ENCODE measurements at regions not wholly inside any gene's neighbourhood (a gene's known extent, or its start where the extent isn't known, plus 50 kb on each side); places are given as distances from the start of the nearest gene placed in this dataset.

DNA sequence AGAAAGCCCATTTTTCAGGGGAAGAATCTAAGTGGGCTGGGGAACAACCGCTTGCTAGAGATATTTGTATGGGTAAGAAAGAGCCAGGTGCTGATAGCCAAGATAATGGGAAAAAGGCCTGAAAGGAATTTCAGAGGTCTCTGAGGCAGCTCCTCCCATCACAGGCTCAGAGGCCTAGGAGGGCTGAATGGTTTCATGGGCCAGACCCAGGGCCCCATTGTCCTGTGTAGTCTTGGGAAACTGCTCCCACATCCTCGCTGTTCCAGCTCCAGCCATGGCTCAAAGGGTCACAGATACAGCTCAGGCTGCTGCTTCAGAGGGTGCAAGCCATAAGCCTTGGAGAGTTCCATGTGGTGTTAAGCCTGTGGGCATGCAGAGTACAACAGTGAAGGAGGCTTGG lies 73.2 kb upstream of the ARHGAP20 start:
- no peak overlapping the region for H3K4me3 Mint-ChIP-seq
- no peaks in the 10 kb centered on the region for H3K36me3 Mint-ChIP-seq (ENCODE audit: low read depth)
- DNase-seq (no peak), ATAC-seq (no peak)
- no peaks in the 10 kb centered on the region for H3K4me1 Mint-ChIP-seq (ENCODE audit: low read depth)
- ChIA-PET CTCF (no interaction called here), POLR2A (interaction anchor here (0.9 kb wide), 1 partner anchor 11 kb away, joined by 3 read pairs; no protein-coding TSS in a partner anchor)
- TF ChIP-seq, protein P1, sequence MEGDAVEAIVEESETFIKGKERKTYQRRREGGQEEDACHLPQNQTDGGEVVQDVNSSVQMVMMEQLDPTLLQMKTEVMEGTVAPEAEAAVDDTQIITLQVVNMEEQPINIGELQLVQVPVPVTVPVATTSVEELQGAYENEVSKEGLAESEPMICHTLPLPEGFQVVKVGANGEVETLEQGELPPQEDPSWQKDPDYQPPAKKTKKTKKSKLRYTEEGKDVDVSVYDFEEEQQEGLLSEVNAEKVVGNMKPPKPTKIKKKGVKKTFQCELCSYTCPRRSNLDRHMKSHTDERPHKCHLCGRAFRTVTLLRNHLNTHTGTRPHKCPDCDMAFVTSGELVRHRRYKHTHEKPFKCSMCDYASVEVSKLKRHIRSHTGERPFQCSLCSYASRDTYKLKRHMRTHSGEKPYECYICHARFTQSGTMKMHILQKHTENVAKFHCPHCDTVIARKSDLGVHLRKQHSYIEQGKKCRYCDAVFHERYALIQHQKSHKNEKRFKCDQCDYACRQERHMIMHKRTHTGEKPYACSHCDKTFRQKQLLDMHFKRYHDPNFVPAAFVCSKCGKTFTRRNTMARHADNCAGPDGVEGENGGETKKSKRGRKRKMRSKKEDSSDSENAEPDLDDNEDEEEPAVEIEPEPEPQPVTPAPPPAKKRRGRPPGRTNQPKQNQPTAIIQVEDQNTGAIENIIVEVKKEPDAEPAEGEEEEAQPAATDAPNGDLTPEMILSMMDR (IDR thresholded peaks at IDR 0.05), result no peak
- no peak overlapping the region for H3K27ac Mint-ChIP-seq
- intact Hi-C loops (cut with micrococcal nuclease), result no loop called here
- no peaks in the 10 kb centered on the region for H3K27me3 Mint-ChIP-seq
- no peaks in the 10 kb centered on the region for H3K9me3 Mint-ChIP-seq

DNA sequence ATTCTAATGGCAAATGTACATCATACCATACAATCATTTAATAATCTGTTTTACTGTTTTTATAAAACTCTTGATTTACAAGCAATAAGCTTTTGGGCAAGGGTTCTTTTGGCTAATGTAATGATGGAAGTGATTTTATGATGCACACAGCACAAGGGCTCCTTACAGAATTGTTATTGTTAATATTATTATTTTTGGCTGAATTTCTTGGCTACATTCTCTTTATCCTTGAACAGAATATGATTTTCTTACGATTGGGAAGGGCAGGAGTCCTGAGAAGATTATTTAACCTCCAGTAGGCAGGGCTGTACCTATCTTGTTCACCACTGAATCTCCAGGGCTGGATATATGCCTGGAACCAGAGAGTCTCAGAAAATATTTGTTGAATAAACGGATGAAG lies 70.4 kb upstream of the ARHGAP20 start:
- intact Hi-C loops (cut with micrococcal nuclease), result no loop called here
- Mint-ChIP-seq H3K4me1 (ENCODE audit: low read depth) (no peaks in the 10 kb centered on the region), H3K27me3 (no peaks in the 10 kb centered on the region), H3K9me3 (peaks cover 4% of the 10 kb centered on the region), H3K4me3 (no peak overlapping the region), H3K27ac (no peak overlapping the region), H3K36me3 (ENCODE audit: low read depth) (no peaks in the 10 kb centered on the region)
- no peak for DNase-seq
- TF ChIP-seq, protein P1 (IDR thresholded peaks at IDR 0.05), result no peak
- no peak for ATAC-seq
- CTCF ChIA-PET, result no interaction called here
- POLR2A ChIA-PET, result no interaction called here

GRCh38 chr11:110779108-110779507 lies 66.9 kb upstream of the ARHGAP20 start:
- DNase-seq, result no peak
- H3K4me1 Mint-ChIP-seq (ENCODE audit: low read depth), result no peaks in the 10 kb centered on the region
- H3K27ac Mint-ChIP-seq, result no peak overlapping the region
- H3K4me3 Mint-ChIP-seq, result no peak overlapping the region
- no peak for ATAC-seq
- H3K36me3 Mint-ChIP-seq (ENCODE audit: low read depth), result no peaks in the 10 kb centered on the region
- ChIA-PET CTCF (no interaction called here), POLR2A (no interaction called here)
- intact Hi-C loops (cut with micrococcal nuclease), result no loop called here
- peaks cover 1% of the 10 kb centered on the region for H3K27me3 Mint-ChIP-seq
- TF ChIP-seq, protein P1 (IDR thresholded peaks at IDR 0.05), result no peak
- peaks cover 4% of the 10 kb centered on the region for H3K9me3 Mint-ChIP-seq

DNA sequence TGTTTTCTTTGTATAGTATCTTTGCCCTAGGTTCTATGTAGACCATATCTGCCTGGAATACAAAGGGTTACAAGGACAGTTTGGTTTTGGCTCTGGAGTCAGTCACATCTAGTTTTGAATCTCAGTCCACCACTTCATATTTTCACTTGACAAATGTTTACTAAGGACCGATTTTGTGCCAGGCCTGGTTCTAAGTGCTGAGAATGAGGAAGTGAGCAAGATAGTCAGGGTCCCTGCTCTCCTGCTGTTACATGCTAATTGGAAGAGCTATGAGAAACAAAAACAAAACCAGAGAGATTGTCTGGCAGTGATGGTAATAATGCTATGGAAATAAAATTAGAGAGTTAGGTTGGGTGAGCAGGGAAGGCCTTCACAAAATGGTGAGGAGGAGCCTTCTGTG lies 66.1 kb upstream of the ARHGAP20 start:
- ChIA-PET POLR2A (no interaction called here), CTCF (no interaction called here)
- H3K27ac Mint-ChIP-seq, result no peak overlapping the region
- H3K9me3 Mint-ChIP-seq, result peaks cover 4% of the 10 kb centered on the region
- H3K27me3 Mint-ChIP-seq, result peaks cover 1% of the 10 kb centered on the region
- no peak overlapping the region for H3K4me3 Mint-ChIP-seq
- ATAC-seq, result no peak
- intact Hi-C loops (cut with micrococcal nuclease), result no loop called here
- TF ChIP-seq, protein P1 (IDR thresholded peaks at IDR 0.05), result no peak
- H3K36me3 Mint-ChIP-seq (ENCODE audit: low read depth), result no peaks in the 10 kb centered on the region
- H3K4me1 Mint-ChIP-seq (ENCODE audit: low read depth), result no peaks in the 10 kb centered on the region
- DNase-seq, result no peak

DNA sequence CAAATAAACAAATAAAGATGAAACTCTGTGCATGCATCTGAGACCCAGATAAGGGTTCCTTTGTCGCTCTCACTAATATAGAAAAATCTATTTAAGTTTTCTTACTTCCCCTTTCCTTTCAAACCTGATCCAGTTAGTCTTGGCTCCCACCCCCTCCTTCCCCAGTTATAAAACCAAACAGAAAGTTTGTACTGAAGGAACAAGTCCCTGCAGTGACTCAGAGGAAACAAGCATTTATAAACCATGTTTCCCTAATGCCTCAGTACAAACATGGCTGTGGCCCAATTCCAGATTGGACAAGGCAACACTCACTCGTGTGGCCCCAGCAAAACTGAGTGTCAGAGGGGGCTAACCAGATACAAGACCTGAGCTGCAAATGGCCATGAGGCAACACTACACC lies 65.5 kb upstream of the ARHGAP20 start:
- TF ChIP-seq, protein P1 (IDR thresholded peaks at IDR 0.05), result no peak
- H3K4me1 Mint-ChIP-seq (ENCODE audit: low read depth), result no peaks in the 10 kb centered on the region
- ChIA-PET CTCF (no interaction called here), POLR2A (no interaction called here)
- no peak overlapping the region for H3K4me3 Mint-ChIP-seq
- DNase-seq (no peak), ATAC-seq (no peak)
- H3K36me3 Mint-ChIP-seq (ENCODE audit: low read depth), result no peaks in the 10 kb centered on the region
- peaks cover 4% of the 10 kb centered on the region for H3K9me3 Mint-ChIP-seq
- H3K27me3 Mint-ChIP-seq, result peaks cover 1% of the 10 kb centered on the region
- intact Hi-C loops (cut with micrococcal nuclease), result no loop called here
- no peak overlapping the region for H3K27ac Mint-ChIP-seq

Data from activated CD8-positive, alpha-beta T cell treated with anti-CD3 and anti-CD28 coated beads for 36 hours (primary cell).